BJ (cell line): ENCODE measurements at regions not wholly inside any gene's neighbourhood (a gene's known extent, or its start where the extent isn't known, plus 50 kb on each side); places are given as distances from the start of the nearest gene placed in this dataset.

ENCODE experiments used
- CTCF ChIA-PET: fragments of 350-600 bp; formaldehyde crosslinking; extraction: SDS; loops from one replicate; lab custom pipeline; 2021; ENCODE audit warnings: antibody characterized with exemption, inconsistent platforms; lab: Yijun Ruan, JAX
- POLR2A ChIA-PET: fragments of 300-600 bp; sonication (Branson Sonifier 250); formaldehyde crosslinking; extraction: SDS; loops from one replicate; lab custom pipeline; 2021; ENCODE audit warnings: antibody characterized with exemption; lab: Charles Lee
- DNase-seq: peaks from one replicate; pipeline ENCODE4 v3.0.0-alpha.2; 2011; ENCODE audit warnings: low read depth
- H3K27me3 ChIP-seq: 2 replicates; pipeline ENCODE4 v1.6.0; 2011; ENCODE audit warnings: low read length; ENCODE audit not compliant: control insufficient read depth, insufficient read depth
- H3K36me3 ChIP-seq: 2 replicates; pipeline ENCODE4 v1.5.1; 2011; ENCODE audit warnings: low read length; ENCODE audit not compliant: control insufficient read depth, insufficient read depth
- H3K4me3 ChIP-seq: 2 replicates; pipeline ENCODE4 v1.5.1; 2011; ENCODE audit warnings: low read depth, mild to moderate bottlenecking, control low read depth, low read length
- CTCF ChIP-seq: IDR thresholded peaks from 2 replicates; pipeline ENCODE4 v1.5.1; 2011; ENCODE audit warnings: low read depth, mild to moderate bottlenecking, control low read depth, inconsistent platforms, low read length, moderate library complexity; ENCODE audit not compliant: insufficient read depth

GRCh38 chr9:85248514-85249312 is 493.0 kb downstream of the AGTPBP1 start:
- Histone ChIP-seq H3K36me3 (no peaks in the 10 kb centered on the region), H3K27me3 (no peaks in the 10 kb centered on the region), H3K4me3 (no peak overlapping the region)
- TF ChIP-seq CTCF: no peak
- CTCF ChIA-PET: no interaction called here
- no peak for DNase-seq
- POLR2A ChIA-PET: no interaction called here

DNA sequence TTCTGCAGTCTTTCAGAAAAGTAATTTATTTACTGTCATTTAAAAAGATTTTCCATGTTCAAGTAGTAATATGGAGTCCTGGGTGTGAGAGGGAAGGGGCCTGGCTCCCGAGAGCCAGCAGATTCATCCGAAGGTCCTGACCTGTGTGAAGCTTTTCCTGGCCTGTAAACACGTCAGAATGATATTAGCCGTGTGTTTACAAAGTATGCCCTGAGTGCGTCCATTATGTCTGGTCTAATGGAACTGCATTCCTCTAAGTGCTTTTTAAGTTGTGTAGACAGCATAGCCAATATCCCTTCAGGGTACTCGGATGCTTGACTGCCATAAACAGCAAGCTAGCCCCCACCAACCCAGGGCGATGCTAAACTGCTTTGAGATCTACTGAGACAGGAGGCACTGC is 495.2 kb downstream of the AGTPBP1 start:
- H3K4me3 ChIP-seq: no peak overlapping the region
- no peak for DNase-seq
- CTCF ChIA-PET: interaction anchor here (0.6 kb wide), 1 partner anchor 29 kb away, joined by 3 read pairs; no protein-coding TSS in a partner anchor
- H3K27me3 ChIP-seq: no peaks in the 10 kb centered on the region
- H3K36me3 ChIP-seq: no peaks in the 10 kb centered on the region
- POLR2A ChIA-PET: no interaction called here
- TF ChIP-seq CTCF: no peak

- POLR2A ChIA-PET: no interaction called here
Observed at GRCh38 chr9:85244856-85245255, 496.9 kb downstream of the AGTPBP1 start.

DNA sequence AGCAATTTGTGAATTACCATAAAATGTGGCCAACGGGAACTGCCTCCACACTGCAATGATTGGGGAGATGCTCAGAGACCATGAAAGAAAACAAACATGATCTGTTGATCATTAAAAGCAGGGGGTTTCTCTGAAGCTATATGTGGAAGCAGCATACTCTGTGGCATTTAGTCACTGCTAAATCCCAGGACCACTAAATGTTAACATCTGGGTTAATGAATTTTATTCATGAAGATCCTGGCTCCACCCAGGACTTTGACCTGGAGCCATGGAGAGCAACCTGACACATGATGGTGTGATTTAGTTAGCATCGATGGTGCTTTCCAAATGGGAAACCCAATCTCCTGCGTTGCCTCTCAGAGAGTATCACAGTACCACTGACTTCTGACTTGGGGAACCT is 497.8 kb downstream of the AGTPBP1 start:
- Histone ChIP-seq H3K36me3 (no peaks in the 10 kb centered on the region), H3K27me3 (no peaks in the 10 kb centered on the region), H3K4me3 (no peak overlapping the region)
- ChIA-PET POLR2A (no interaction called here), CTCF (no interaction called here)
- TF ChIP-seq CTCF: no peak
- DNase-seq: no peak

More at GRCh38 chr9:85244856-85245255, 496.9 kb downstream of the AGTPBP1 start:
- Histone ChIP-seq H3K27me3 (no peaks in the 10 kb centered on the region), H3K4me3 (no peak overlapping the region), H3K36me3 (no peaks in the 10 kb centered on the region)
- no peak for TF ChIP-seq CTCF
- CTCF ChIA-PET: no interaction called here
- no peak for DNase-seq

GRCh38 chr9:85237478-85237877 is 504.3 kb downstream of the AGTPBP1 start:
- ChIA-PET CTCF (no interaction called here), POLR2A (no interaction called here)
- no peak for TF ChIP-seq CTCF
- no peaks in the 10 kb centered on the region for H3K36me3 ChIP-seq
- H3K27me3 ChIP-seq: no peaks in the 10 kb centered on the region
- no peak overlapping the region for H3K4me3 ChIP-seq
- no peak for DNase-seq
